Calu3 (cell line): ENCODE measurements at regions not wholly inside any gene's neighbourhood (a gene's known extent, or its start where the extent isn't known, plus 50 kb on each side); places are given as distances from the start of the nearest gene placed in this dataset.

Source experiments
- BruUV-seq: library from RNA; stranded (reverse); fragments of 400-500 nt; replicated peaks from 2 replicates; lab custom pipeline; 2021; lab: Mats Ljungman, UMichigan
- CTCF ChIA-PET: fragments of 300-600 bp; sonication (Branson Sonifier 250); formaldehyde crosslinking; loops from one replicate; lab custom pipeline; 2022; ENCODE audit warnings: antibody characterized with exemption; lab: Charles Lee
- DNase-seq: peaks from one replicate; pipeline ENCODE4 v3.0.0; 2022
- H3K27ac Mint-ChIP-seq: one replicate; pipeline ENCODE4 v1.8.0; 2022; ENCODE audit warnings: mixed read lengths; ENCODE audit not compliant: unreplicated experiment
- H3K27me3 Mint-ChIP-seq: one replicate; pipeline ENCODE4 v1.8.0; 2022; ENCODE audit warnings: mixed read lengths; ENCODE audit not compliant: unreplicated experiment
- H3K36me3 Mint-ChIP-seq: one replicate; pipeline ENCODE4 v1.8.0; 2022; ENCODE audit warnings: mild to moderate bottlenecking, moderate library complexity, mixed read lengths; ENCODE audit not compliant: insufficient read depth, unreplicated experiment
- H3K4me1 Mint-ChIP-seq: one replicate; pipeline ENCODE4 v1.8.0; 2022; ENCODE audit warnings: mild to moderate bottlenecking, low read depth, mixed read lengths; ENCODE audit not compliant: unreplicated experiment
- H3K4me3 Mint-ChIP-seq: one replicate; pipeline ENCODE4 v1.8.0; 2022; ENCODE audit warnings: mild to moderate bottlenecking, low read depth, moderate library complexity, mixed read lengths; ENCODE audit not compliant: unreplicated experiment
- H3K9me3 Mint-ChIP-seq: one replicate; pipeline ENCODE4 v1.8.0; 2022; ENCODE audit warnings: low read depth, mixed read lengths; ENCODE audit not compliant: unreplicated experiment
- CTCF ChIP-seq: fragments of 200-600 bp; IDR thresholded peaks from one replicate; pipeline ENCODE4 v1.8.0; 2022; ENCODE audit warnings: antibody characterized with exemption; ENCODE audit not compliant: unreplicated experiment
- intact Hi-C: fragments of 100-400 bp; cut with micrococcal nuclease; formaldehyde crosslinking; loops from one replicate; pipeline ENCODE4 v1.10.0; 2022; ENCODE audit not compliant: unreplicated experiment

DNA sequence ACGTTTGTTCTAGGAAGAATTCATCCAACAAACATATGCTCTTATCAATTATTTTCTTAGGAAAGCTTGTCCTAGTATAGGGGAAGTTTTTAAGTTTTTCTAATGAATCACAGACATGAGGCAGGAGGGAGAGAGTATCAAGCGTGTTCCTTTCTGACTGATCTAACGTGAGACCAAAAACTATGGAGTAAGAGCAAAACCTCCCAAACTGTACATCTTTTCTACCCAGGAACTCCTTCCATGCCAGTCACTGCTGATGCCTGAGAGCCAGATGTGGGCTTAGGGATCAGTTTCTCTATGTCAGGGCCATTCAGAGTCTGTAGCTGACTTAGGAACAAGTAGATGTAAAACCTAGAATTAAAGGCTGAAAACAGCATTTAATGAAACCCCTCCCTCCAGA, 51.7 kb upstream of the NFIB start:
- intact Hi-C loops: no loop called here
- no peak overlapping the region for H3K27ac Mint-ChIP-seq
- CTCF ChIA-PET: no interaction called here
- H3K9me3 Mint-ChIP-seq: peaks cover 2% of the 10 kb centered on the region
- no TSS peak for BruUV-seq
- H3K27me3 Mint-ChIP-seq: no peaks in the 10 kb centered on the region
- DNase-seq: no peak
- H3K36me3 Mint-ChIP-seq: no peaks in the 10 kb centered on the region
- H3K4me3 Mint-ChIP-seq: no peak overlapping the region
- no peaks in the 10 kb centered on the region for H3K4me1 Mint-ChIP-seq
- no peak for TF ChIP-seq CTCF
